T-cell (primary cell): ENCODE measurements at regions not wholly inside any gene's neighbourhood (a gene's known extent, or its start where the extent isn't known, plus 50 kb on each side); places are given as distances from the start of the nearest gene placed in this dataset.

ENCODE experiments used
- ATAC-seq, 4 experiments: fragments of 200-7000 bp in 3 of 4; fragments of 150-1000 bp in 1 of 4; cut with Tn5 transposase; replicated peaks in 1 of 4; 1 replicate in 3 of 4; 2 replicates in 1 of 4; pipeline ENCODE4 v1.10.0; 2021; ENCODE audit warnings: moderate library complexity in 3 of 4, mild to moderate bottlenecking in 2 of 4, moderate number of reproducible peaks in 1 of 4
- CTCF ChIA-PET, 2 donors: fragments of 300-600 bp; sonication (Branson Sonifier 250); formaldehyde crosslinking; loops; one replicate each; lab custom pipeline; 2022; ENCODE audit warnings: antibody characterized with exemption in 2 of 2; lab: Charles Lee
- POLR2A ChIA-PET, 2 donors: fragments of 300-600 bp; sonication (Branson Sonifier 250); formaldehyde crosslinking; loops; one replicate each; lab custom pipeline; 2022; ENCODE audit warnings: antibody characterized with exemption in 2 of 2; lab: Charles Lee
- DNase-seq, 35 experiments: peaks; one replicate each; pipeline versions ENCODE4 v3.0.0 to v3.0.0-alpha.2; 2013 to 2023
- H3K27ac ChIP-seq: one replicate; pipeline ENCODE4 v1.5.1; 2013; ENCODE audit warnings: low read length
- H3K27me3 ChIP-seq, 2 experiments: replicated peaks in 1 of 2; 1 replicate in 1 of 2; 2 replicates in 1 of 2; pipeline versions ENCODE4 v1.6.1 to v1.7.0; 2013; ENCODE audit warnings: low read length in 1 of 2, mixed read lengths in 1 of 2; ENCODE audit not compliant: control insufficient read depth in 2 of 2, insufficient read depth in 2 of 2; ENCODE audit errors: extremely low read depth in 1 of 2
- H3K36me3 ChIP-seq, 2 donors: 1 replicate in 1 of 2; 2 replicates in 1 of 2; pipeline versions ENCODE4 v1.6.1 to v1.7.0; 2013; ENCODE audit warnings: low read length in 1 of 2; ENCODE audit not compliant: control insufficient read depth in 2 of 2, insufficient read depth in 1 of 2; ENCODE audit errors: extremely low read depth in 1 of 2
- H3K4me1 ChIP-seq, 2 experiments: 1 replicate in 1 of 2; 2 replicates in 1 of 2; pipeline versions ENCODE4 v1.6.1 to v1.7.0; 2013; ENCODE audit warnings: low read length in 2 of 2, mixed read lengths in 1 of 2; ENCODE audit not compliant: insufficient read depth in 2 of 2, control insufficient read depth in 1 of 2; ENCODE audit errors: extremely low read depth in 1 of 2
- H3K4me3 ChIP-seq, 2 donors: 1 replicate in 1 of 2; 2 replicates in 1 of 2; pipeline versions ENCODE4 v1.5.1 to v1.7.0; 2013; ENCODE audit warnings: mild to moderate bottlenecking in 2 of 2, low read length in 1 of 2, moderate library complexity in 1 of 2; ENCODE audit not compliant: control insufficient read depth in 1 of 2; ENCODE audit errors: extremely low read depth in 1 of 2
- H3K9me3 ChIP-seq: 2 replicates; pipeline ENCODE4 v1.7.0; 2013
- H3K27ac Mint-ChIP-seq, 2 donors: one replicate each; pipeline ENCODE4 v1.8.0; 2020 to 2021; ENCODE audit warnings: mild to moderate bottlenecking in 2 of 2, mixed read lengths in 2 of 2
- H3K27me3 Mint-ChIP-seq, 2 donors: one replicate each; pipeline ENCODE4 v1.8.0; 2021 to 2022; ENCODE audit warnings: mixed read lengths in 2 of 2
- H3K36me3 Mint-ChIP-seq: one replicate; pipeline ENCODE4 v1.8.0; 2021; ENCODE audit warnings: mixed read lengths
- H3K4me1 Mint-ChIP-seq, 3 donors: one replicate each; pipeline ENCODE4 v1.8.0; 2020 to 2022; ENCODE audit warnings: mixed read lengths in 3 of 3, mild to moderate bottlenecking in 1 of 3
- H3K4me3 Mint-ChIP-seq, 3 donors: one replicate each; pipeline ENCODE4 v1.8.0; 2020 to 2022; ENCODE audit warnings: mild to moderate bottlenecking in 3 of 3, mixed read lengths in 3 of 3, moderate library complexity in 3 of 3
- H3K9me3 Mint-ChIP-seq, 3 donors: one replicate each; pipeline ENCODE4 v1.8.0; 2020 to 2022; ENCODE audit warnings: mixed read lengths in 3 of 3
- WGBS: methylation state at CpG from one replicate; pipeline ENCODE4 v1.1.5; 2013; ENCODE audit warnings: missing lambda C conversion rate; ENCODE audit not compliant: insufficient coverage; 5-methylcytosine and 5-hydroxymethylcytosine counted together

DNA sequence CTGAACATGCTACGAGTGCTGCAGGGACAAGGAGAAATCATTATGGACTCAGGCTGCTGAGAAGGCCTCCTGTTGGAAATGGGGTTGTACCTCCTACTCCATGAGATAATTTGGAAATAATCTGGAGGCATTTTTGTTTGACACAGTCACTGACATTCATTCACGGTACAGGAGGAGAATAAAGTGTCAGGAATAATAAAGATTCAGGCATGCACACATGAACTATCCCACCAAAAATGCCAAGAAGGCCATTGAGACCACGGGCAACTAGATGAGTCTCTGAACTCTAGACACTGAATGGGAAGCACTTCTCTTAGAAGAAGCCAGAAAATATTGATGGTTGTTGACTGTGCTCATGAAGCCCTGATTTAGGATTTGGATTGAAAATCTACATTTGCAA lies 220.9 kb upstream of the HABP2 start:
- POLR2A ChIA-PET: no interaction called here
- Histone ChIP-seq H3K36me3 (no peaks in the 10 kb centered on the region), H3K4me1 (no peaks in the 10 kb centered on the region), H3K9me3 (no peaks in the 10 kb centered on the region), H3K27ac (no peak overlapping the region), H3K4me3 (no peak overlapping the region), H3K27me3 (no peaks in the 10 kb centered on the region)
- Mint-ChIP-seq H3K27me3 (no peaks in the 10 kb centered on the region), H3K4me3 (no peak overlapping the region), H3K9me3 (no peaks in the 10 kb centered on the region), H3K4me1 (no peaks in the 10 kb centered on the region), H3K36me3 (no peaks in the 10 kb centered on the region), H3K27ac (no peak overlapping the region)
- ATAC-seq: no peak
- CTCF ChIA-PET: no interaction called here
- DNase-seq: no peak
- no CpG with 5 or more reads among the region's 3 CpGs for WGBS

DNA sequence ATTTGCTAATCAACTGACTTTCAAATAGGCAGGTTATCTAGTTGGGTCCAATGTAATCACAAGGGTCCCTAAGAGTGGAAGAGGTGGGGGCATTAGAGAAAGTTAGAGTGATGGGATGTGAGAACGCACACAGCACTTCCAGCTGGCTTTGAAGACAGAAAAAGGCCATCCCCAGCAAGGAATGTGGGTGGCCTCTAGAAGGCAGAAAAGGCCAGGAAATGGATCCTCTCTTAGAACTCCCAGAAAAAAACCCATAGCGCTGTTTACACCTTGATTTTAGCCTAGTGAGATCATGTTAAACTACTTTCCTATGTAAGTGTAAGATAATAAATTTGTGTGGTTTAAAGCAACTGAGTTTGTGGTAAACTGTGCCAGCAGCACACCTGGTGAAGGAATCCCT lies 219.5 kb upstream of the HABP2 start:
- no peak overlapping the region for H3K4me3 ChIP-seq
- ATAC-seq (no peak), DNase-seq (no peak)
- no peaks in the 10 kb centered on the region for H3K36me3 ChIP-seq
- Mint-ChIP-seq H3K4me3 (no peak overlapping the region), H3K27me3 (peaks cover 0 to 5% of the 10 kb centered on the region in 2 donors), H3K4me1 (no peaks in the 10 kb centered on the region), H3K36me3 (no peaks in the 10 kb centered on the region), H3K9me3 (no peaks in the 10 kb centered on the region), H3K27ac (no peak overlapping the region)
- H3K9me3 ChIP-seq: no peaks in the 10 kb centered on the region
- no peaks in the 10 kb centered on the region for H3K27me3 ChIP-seq
- ChIA-PET POLR2A (no interaction called here), CTCF (no interaction called here)
- no peaks in the 10 kb centered on the region for H3K4me1 ChIP-seq
- WGBS: no CpG with 5 or more reads among the region's 2 CpGs
- H3K27ac ChIP-seq: no peak overlapping the region

DNA sequence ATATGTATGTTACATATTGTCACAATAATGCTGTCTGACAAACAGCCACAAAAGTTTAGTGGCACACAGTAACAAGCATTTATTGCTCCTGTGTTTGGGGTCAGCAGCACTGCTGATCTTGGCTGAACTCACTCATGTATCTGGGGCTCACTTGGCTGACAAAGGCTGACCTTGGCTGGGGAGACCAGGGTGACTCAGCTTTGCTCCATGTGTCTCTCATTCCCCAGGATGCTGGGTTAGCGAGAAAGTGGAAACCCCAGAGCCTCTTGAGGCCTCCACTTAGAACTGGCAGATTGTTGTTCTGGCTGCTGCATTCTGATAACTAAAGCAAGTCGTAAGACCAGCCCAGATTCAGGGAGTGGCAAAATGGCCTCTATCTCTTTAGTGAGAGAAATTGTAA lies 217.3 kb upstream of the HABP2 start:
- CTCF ChIA-PET: interaction anchor here in 1 of 2 donors (0.6 kb wide), 1 partner anchor 559 kb away, joined by 8 read pairs; no protein-coding TSS in a partner anchor
- ATAC-seq: no peak
- Histone ChIP-seq H3K27ac (no peak overlapping the region), H3K27me3 (no peaks in the 10 kb centered on the region), H3K9me3 (no peaks in the 10 kb centered on the region), H3K36me3 (no peaks in the 10 kb centered on the region), H3K4me3 (no peak overlapping the region), H3K4me1 (no peaks in the 10 kb centered on the region)
- POLR2A ChIA-PET: no interaction called here
- Mint-ChIP-seq H3K4me3 (no peak overlapping the region), H3K4me1 (no peaks in the 10 kb centered on the region), H3K27ac (no peak overlapping the region), H3K9me3 (no peaks in the 10 kb centered on the region), H3K36me3 (no peaks in the 10 kb centered on the region), H3K27me3 (peaks cover 3 to 5% of the 10 kb centered on the region in 2 donors)
- 73% methylated on average over 2 of the region's 2 CpGs for WGBS
- DNase-seq: no peak

DNA sequence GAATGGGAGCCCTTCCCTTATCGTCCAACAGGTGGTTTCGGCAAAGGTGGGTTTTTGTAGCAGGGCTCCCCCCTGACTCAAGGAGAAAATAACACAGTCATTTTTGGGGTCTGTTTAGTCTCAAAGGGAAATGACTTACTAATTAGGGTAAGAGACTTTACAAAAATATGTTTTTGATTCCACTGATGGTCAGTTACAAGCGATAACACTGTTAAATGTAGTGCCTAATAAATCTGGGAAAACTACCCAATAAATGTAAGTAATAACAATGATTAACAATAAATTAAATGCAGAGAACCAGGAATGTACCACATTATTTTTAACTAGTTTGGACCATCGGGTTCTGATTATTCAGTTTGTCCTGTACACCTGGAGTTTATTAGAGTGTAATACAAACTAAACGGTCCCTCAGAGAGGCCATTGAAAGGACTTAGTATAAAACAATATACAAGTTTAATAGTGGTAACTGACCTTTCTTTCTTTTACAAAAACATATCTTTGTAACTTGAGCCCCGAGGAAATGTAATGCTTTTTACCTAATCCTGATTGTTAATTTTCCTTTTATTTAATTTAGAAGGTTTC lies 216.2 kb upstream of the HABP2 start:
- Histone ChIP-seq H3K9me3 (no peaks in the 10 kb centered on the region), H3K27ac (no peak overlapping the region), H3K36me3 (no peaks in the 10 kb centered on the region), H3K27me3 (no peaks in the 10 kb centered on the region), H3K4me3 (no peak overlapping the region), H3K4me1 (no peaks in the 10 kb centered on the region)
- H3K9me3 Mint-ChIP-seq: no peaks in the 10 kb centered on the region
- DNase-seq: no peak
- no CpG with 5 or more reads among the region's 6 CpGs for WGBS
- no peaks in the 10 kb centered on the region for H3K4me1 Mint-ChIP-seq
- POLR2A ChIA-PET: no interaction called here
- ATAC-seq: no peak
- peaks cover 5 to 6% of the 10 kb centered on the region in 2 donors for H3K27me3 Mint-ChIP-seq
- H3K36me3 Mint-ChIP-seq: no peaks in the 10 kb centered on the region
- H3K27ac Mint-ChIP-seq: no peak overlapping the region
- no peak overlapping the region for H3K4me3 Mint-ChIP-seq
- CTCF ChIA-PET: no interaction called here

DNA sequence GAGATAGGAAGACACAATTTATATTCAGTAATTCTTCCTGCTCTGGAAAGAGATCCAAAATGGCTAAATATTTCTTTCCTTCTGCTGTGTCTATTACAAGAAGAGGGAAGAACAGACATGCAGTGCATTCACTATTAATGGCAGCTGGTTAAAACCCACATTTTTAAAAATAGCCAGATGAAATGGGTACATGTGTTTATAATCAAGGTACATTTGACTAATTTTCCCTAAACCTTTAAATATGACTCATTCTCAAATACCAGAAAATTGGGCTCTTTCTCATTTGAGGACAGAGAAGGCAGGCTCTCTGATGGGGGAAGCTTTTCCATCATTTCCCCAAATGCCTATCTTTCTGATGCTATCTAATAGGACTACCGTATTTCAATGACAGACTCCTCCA lies 215.7 kb upstream of the HABP2 start:
- Histone ChIP-seq H3K4me1 (no peaks in the 10 kb centered on the region), H3K9me3 (no peaks in the 10 kb centered on the region), H3K27ac (no peak overlapping the region), H3K27me3 (no peaks in the 10 kb centered on the region), H3K4me3 (no peak overlapping the region), H3K36me3 (no peaks in the 10 kb centered on the region)
- Mint-ChIP-seq H3K27ac (no peak overlapping the region), H3K4me1 (no peaks in the 10 kb centered on the region), H3K27me3 (peaks cover 5 to 7% of the 10 kb centered on the region in 2 donors), H3K4me3 (no peak overlapping the region), H3K36me3 (no peaks in the 10 kb centered on the region), H3K9me3 (no peaks in the 10 kb centered on the region)
- ChIA-PET POLR2A (no interaction called here), CTCF (no interaction called here)
- DNase-seq: no peak
- no CpG with 5 or more reads among the region's 1 CpG for WGBS
- no peak for ATAC-seq

- no peak overlapping the region for H3K27ac Mint-ChIP-seq
- Histone ChIP-seq H3K36me3 (no peaks in the 10 kb centered on the region), H3K4me1 (no peaks in the 10 kb centered on the region), H3K4me3 (no peak overlapping the region), H3K9me3 (no peaks in the 10 kb centered on the region), H3K27ac (no peak overlapping the region), H3K27me3 (no peaks in the 10 kb centered on the region)
- peaks cover 5 to 7% of the 10 kb centered on the region in 2 donors for H3K27me3 Mint-ChIP-seq
- H3K4me3 Mint-ChIP-seq: no peak overlapping the region
- no peaks in the 10 kb centered on the region for H3K36me3 Mint-ChIP-seq
- DNase-seq: no peak
- no peaks in the 10 kb centered on the region for H3K9me3 Mint-ChIP-seq
- 50% methylated on average over 1 of the region's 5 CpGs for WGBS
- ChIA-PET POLR2A (no interaction called here), CTCF (no interaction called here)
- no peaks in the 10 kb centered on the region for H3K4me1 Mint-ChIP-seq
- ATAC-seq: no peak
Observed at GRCh38 chr10:113339121-113339520, 213.7 kb upstream of the HABP2 start.

GRCh38 chr10:113340282-113340681 lies 212.6 kb upstream of the HABP2 start:
- ATAC-seq (no peak), DNase-seq (no peak)
- Mint-ChIP-seq H3K27me3 (peaks cover 5 to 7% of the 10 kb centered on the region in 2 donors), H3K4me1 (no peaks in the 10 kb centered on the region), H3K4me3 (no peak overlapping the region), H3K27ac (no peak overlapping the region), H3K9me3 (no peaks in the 10 kb centered on the region), H3K36me3 (no peaks in the 10 kb centered on the region)
- CTCF ChIA-PET: interaction anchor here in 1 of 2 donors (0.5 kb wide), 1 partner anchor 527 kb away, joined by 3 read pairs; no protein-coding TSS in a partner anchor
- Histone ChIP-seq H3K27me3 (no peaks in the 10 kb centered on the region), H3K27ac (no peak overlapping the region), H3K36me3 (no peaks in the 10 kb centered on the region), H3K4me3 (no peak overlapping the region), H3K4me1 (no peaks in the 10 kb centered on the region), H3K9me3 (no peaks in the 10 kb centered on the region)
- POLR2A ChIA-PET: no interaction called here
- WGBS: 67% methylated on average over 2 of the region's 5 CpGs
